ENCODE measurements at regions not wholly inside any gene's neighbourhood (a gene's known extent, or its start where the extent isn't known, plus 50 kb on each side); places are given as distances from the start of the nearest gene placed in this dataset.

- Histone ChIP-seq H3K9me3 (ENCODE audit: control insufficient read depth, insufficient read depth, low read depth, low read length) (no peaks in the 10 kb centered on the region), H3K27me3 (ENCODE audit: control insufficient read depth, insufficient read depth, low read length) (no peaks in the 10 kb centered on the region), H3K27ac (ENCODE audit: low read length) (no peak overlapping the region), H3K4me3 (ENCODE audit: low read depth in 2 of 2, low read length in 2 of 2) (no peak overlapping the region), H3K4me1 (ENCODE audit: control insufficient read depth, insufficient read depth, low read length) (no peaks in the 10 kb centered on the region), H3K36me3 (ENCODE audit: control insufficient read depth, insufficient read depth, low read length) (no peaks in the 10 kb centered on the region)
- intact Hi-C loops (cut with micrococcal nuclease; ENCODE audit: unreplicated experiment) (no loop called here), in situ Hi-C loops (cut with HindIII; ENCODE audit: low pct_unique_long_range_greater_than_20kb, low sequenced_read_pairs) (no loop called here)
- DNase-seq (ENCODE audit: low read depth, low spot score) (no peak), ATAC-seq (no peak)
- TF ChIP-seq POLR2AphosphoS5 (IDR thresholded peaks at IDR 0.05; ENCODE audit: low read depth, low read length) (no peak), TCF7L2 (IDR thresholded peaks at IDR 0.05; ENCODE audit: low read depth, low read length) (no peak), SIN3A (IDR thresholded peaks at IDR 0.05; ENCODE audit: borderline replicate concordance, insufficient read depth, low read depth, low read length) (no peak)
- TF ChIP-seq, protein P1, sequence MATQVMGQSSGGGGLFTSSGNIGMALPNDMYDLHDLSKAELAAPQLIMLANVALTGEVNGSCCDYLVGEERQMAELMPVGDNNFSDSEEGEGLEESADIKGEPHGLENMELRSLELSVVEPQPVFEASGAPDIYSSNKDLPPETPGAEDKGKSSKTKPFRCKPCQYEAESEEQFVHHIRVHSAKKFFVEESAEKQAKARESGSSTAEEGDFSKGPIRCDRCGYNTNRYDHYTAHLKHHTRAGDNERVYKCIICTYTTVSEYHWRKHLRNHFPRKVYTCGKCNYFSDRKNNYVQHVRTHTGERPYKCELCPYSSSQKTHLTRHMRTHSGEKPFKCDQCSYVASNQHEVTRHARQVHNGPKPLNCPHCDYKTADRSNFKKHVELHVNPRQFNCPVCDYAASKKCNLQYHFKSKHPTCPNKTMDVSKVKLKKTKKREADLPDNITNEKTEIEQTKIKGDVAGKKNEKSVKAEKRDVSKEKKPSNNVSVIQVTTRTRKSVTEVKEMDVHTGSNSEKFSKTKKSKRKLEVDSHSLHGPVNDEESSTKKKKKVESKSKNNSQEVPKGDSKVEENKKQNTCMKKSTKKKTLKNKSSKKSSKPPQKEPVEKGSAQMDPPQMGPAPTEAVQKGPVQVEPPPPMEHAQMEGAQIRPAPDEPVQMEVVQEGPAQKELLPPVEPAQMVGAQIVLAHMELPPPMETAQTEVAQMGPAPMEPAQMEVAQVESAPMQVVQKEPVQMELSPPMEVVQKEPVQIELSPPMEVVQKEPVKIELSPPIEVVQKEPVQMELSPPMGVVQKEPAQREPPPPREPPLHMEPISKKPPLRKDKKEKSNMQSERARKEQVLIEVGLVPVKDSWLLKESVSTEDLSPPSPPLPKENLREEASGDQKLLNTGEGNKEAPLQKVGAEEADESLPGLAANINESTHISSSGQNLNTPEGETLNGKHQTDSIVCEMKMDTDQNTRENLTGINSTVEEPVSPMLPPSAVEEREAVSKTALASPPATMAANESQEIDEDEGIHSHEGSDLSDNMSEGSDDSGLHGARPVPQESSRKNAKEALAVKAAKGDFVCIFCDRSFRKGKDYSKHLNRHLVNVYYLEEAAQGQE (IDR thresholded peaks at IDR 0.05; ENCODE audit: insufficient read depth in 1 of 2, low read depth in 2 of 2, low read length in 1 of 2), result no peak
- TF ChIP-seq, protein P2, sequence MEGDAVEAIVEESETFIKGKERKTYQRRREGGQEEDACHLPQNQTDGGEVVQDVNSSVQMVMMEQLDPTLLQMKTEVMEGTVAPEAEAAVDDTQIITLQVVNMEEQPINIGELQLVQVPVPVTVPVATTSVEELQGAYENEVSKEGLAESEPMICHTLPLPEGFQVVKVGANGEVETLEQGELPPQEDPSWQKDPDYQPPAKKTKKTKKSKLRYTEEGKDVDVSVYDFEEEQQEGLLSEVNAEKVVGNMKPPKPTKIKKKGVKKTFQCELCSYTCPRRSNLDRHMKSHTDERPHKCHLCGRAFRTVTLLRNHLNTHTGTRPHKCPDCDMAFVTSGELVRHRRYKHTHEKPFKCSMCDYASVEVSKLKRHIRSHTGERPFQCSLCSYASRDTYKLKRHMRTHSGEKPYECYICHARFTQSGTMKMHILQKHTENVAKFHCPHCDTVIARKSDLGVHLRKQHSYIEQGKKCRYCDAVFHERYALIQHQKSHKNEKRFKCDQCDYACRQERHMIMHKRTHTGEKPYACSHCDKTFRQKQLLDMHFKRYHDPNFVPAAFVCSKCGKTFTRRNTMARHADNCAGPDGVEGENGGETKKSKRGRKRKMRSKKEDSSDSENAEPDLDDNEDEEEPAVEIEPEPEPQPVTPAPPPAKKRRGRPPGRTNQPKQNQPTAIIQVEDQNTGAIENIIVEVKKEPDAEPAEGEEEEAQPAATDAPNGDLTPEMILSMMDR (IDR thresholded peaks at IDR 0.05), result no peak
- BruUV-seq (replicated peaks), result no TSS peak
- CTCF ChIA-PET, result no interaction called here
- POLR2A ChIA-PET, result no interaction called here
These were observed 107.6 kb upstream of the PACRGL start for GRCh38 chr4:20592663-20593062.

DNA sequence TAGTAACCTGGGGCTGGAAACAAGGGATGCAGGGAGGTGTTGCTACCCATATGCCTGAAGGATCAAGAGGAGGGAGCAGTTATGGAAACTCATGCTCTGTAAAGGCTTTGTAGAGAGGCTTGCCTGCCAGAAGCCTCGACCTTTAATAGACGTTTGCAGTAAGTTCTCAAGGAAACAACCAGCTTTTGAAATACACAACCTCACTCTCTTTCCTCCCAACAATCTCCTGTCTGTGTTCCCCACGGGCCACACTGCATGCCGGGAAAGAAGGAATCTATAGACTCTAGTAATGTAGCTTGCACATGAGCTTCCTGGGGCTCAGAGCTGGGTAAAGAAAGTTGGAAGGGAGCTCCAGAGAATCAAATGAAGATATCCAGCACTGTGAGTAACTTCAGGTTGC, 101.6 kb upstream of the PACRGL start:
- H3K36me3 ChIP-seq (ENCODE audit: control insufficient read depth, insufficient read depth, low read length), result no peaks in the 10 kb centered on the region
- H3K9me3 ChIP-seq (ENCODE audit: control insufficient read depth, insufficient read depth, low read depth, low read length), result no peaks in the 10 kb centered on the region
- ChIA-PET POLR2A (no interaction called here), CTCF (no interaction called here)
- in situ Hi-C loops (cut with HindIII; ENCODE audit: low pct_unique_long_range_greater_than_20kb, low sequenced_read_pairs), result no loop called here
- no TSS peak for BruUV-seq (replicated peaks)
- no peaks in the 10 kb centered on the region for H3K27me3 ChIP-seq (ENCODE audit: control insufficient read depth, insufficient read depth, low read length)
- H3K27ac ChIP-seq (ENCODE audit: low read length), result no peak overlapping the region
- TF ChIP-seq SIN3A (IDR thresholded peaks at IDR 0.05; ENCODE audit: borderline replicate concordance, insufficient read depth, low read depth, low read length), result no peak
- TF ChIP-seq, protein P2 (IDR thresholded peaks at IDR 0.05), result no peak
- TF ChIP-seq, protein P1 (IDR thresholded peaks at IDR 0.05; ENCODE audit: insufficient read depth in 1 of 2, low read depth in 2 of 2, low read length in 1 of 2), result no peak
- TF ChIP-seq POLR2AphosphoS5 (IDR thresholded peaks at IDR 0.05; ENCODE audit: low read depth, low read length), result no peak
- no peak for TF ChIP-seq TCF7L2 (IDR thresholded peaks at IDR 0.05; ENCODE audit: low read depth, low read length)
- H3K4me1 ChIP-seq (ENCODE audit: control insufficient read depth, insufficient read depth, low read length), result no peaks in the 10 kb centered on the region
- no peak overlapping the region for H3K4me3 ChIP-seq (ENCODE audit: low read depth in 2 of 2, low read length in 2 of 2)
- no peak for ATAC-seq
- intact Hi-C loops (cut with micrococcal nuclease; ENCODE audit: unreplicated experiment), result no loop called here
- no peak for DNase-seq (ENCODE audit: low read depth, low spot score)
